IMR-90 (cell line): ENCODE measurements at regions not wholly inside any gene's neighbourhood (a gene's known extent, or its start where the extent isn't known, plus 50 kb on each side); places are given as distances from the start of the nearest gene placed in this dataset.

Source experiments
- CEBPB ChIP-seq: IDR thresholded peaks from 2 replicates; pipeline ENCODE4 v1.6.1; 2012; ENCODE audit warnings: low read depth, low read length, improper control_type of control experiment
- CTCF ChIP-seq: conservative IDR thresholded peaks from 2 replicates; pipeline ENCODE4 v1.5.1; 2012; ENCODE audit warnings: mild to moderate bottlenecking, low read depth, low read length, improper control_type of control experiment
- FOS ChIP-seq: fragments of 150-350 bp; IDR thresholded peaks from 2 replicates; pipeline ENCODE4 v1.6.1; 2016; ENCODE audit warnings: low read depth, low read length
- MAZ ChIP-seq: IDR thresholded peaks from 2 replicates; pipeline ENCODE4 v1.6.1; 2012; ENCODE audit warnings: low read depth, mild to moderate bottlenecking, low read length, improper control_type of control experiment, moderate library complexity, borderline replicate concordance
- POLR2A ChIP-seq: IDR thresholded peaks from 2 replicates; pipeline ENCODE4 v1.6.1; 2012; ENCODE audit warnings: mild to moderate bottlenecking, low read depth, low read length
- RFX5 ChIP-seq: IDR thresholded peaks from 2 replicates; pipeline ENCODE4 v1.8.0; 2012; ENCODE audit warnings: low read depth, mild to moderate bottlenecking, low read length, moderate library complexity
- SMC3 ChIP-seq: fragments of 150-350 bp; IDR thresholded peaks from 2 replicates; pipeline ENCODE4 v1.6.1; 2016; ENCODE audit warnings: low read depth, mild to moderate bottlenecking, antibody characterized with exemption, low read length, moderate library complexity

GRCh38 chr15:39199076-39199475 lies 381.8 kb upstream of the THBS1 start:
- TF ChIP-seq POLR2A = no peak
- no peak for TF ChIP-seq SMC3
- TF ChIP-seq CTCF = no peak
- TF ChIP-seq CEBPB = no peak
- no peak for TF ChIP-seq FOS
- no peak for TF ChIP-seq RFX5
- no peak for TF ChIP-seq MAZ
